HCT116 (cell line): ENCODE measurements at regions not wholly inside any gene's neighbourhood (a gene's known extent, or its start where the extent isn't known, plus 50 kb on each side); places are given as distances from the start of the nearest gene placed in this dataset.

Source experiments
- ATAC-seq: fragments of 200-7000 bp; cut with Tn5 transposase; 2 replicates; pipeline ENCODE4 v1.9.1; 2020; ENCODE audit warnings: mild to moderate bottlenecking, moderate library complexity
- BruUV-seq: library from RNA; stranded (reverse); fragments of 400-500 nt; replicated peaks from 2 replicates; lab custom pipeline; 2021; lab: Mats Ljungman, UMichigan
- CTCF ChIA-PET: fragments of 300-600 bp; sonication (Branson Sonifier 250); formaldehyde crosslinking; loops from one replicate; lab custom pipeline; 2021; ENCODE audit warnings: antibody characterized with exemption; lab: Charles Lee
- POLR2A ChIA-PET: fragments of 300-600, 350-600 bp; sonication (Branson Sonifier 250); formaldehyde crosslinking; loops from one replicate; lab custom pipeline; 2021; ENCODE audit warnings: antibody characterized with exemption; lab: Charles Lee
- RAD21 ChIA-PET, 2 experiments: fragments of 300-600 bp; sonication (Branson Sonifier 250); formaldehyde crosslinking; loops; one replicate each; lab custom pipeline; 2023; ENCODE audit warnings: low total read pairs in 2 of 2; ENCODE audit not compliant: uncharacterized antibody in 2 of 2, unreplicated experiment in 2 of 2, low non-redundant PET in 1 of 2; lab: Charles Lee
- DNase-seq: peaks from one replicate; pipeline ENCODE4 v3.0.0-alpha.2; 2010; ENCODE audit warnings: low read depth, low spot score
- H2AFZ ChIP-seq: fragments of 200-600 bp; shearing (Covaris generic), sonication (generic); 2 replicates; pipeline ENCODE4 v1.6.1; 2017; ENCODE audit warnings: low read depth, mixed run types, mixed read lengths, antibody characterized with exemption, low read length; ENCODE audit not compliant: poor library complexity, severe bottlenecking
- H3K27ac ChIP-seq: 2 replicates; pipeline ENCODE4 v1.5.1; 2012; ENCODE audit warnings: low read depth, low read length
- H3K27me3 ChIP-seq: fragments of 200-600 bp; sonication (generic); 2 replicates; pipeline ENCODE4 v1.6.1; 2016; ENCODE audit warnings: mixed run types, low read length, mixed read lengths; ENCODE audit not compliant: insufficient read depth
- H3K36me3 ChIP-seq, 2 experiments: fragments of 200-500 bp in 1 of 2; fragments of 200-600 bp in 1 of 2; sonication (Bioruptor generic) in 1 of 2; sonication (generic) in 1 of 2; 2 replicates each; pipeline versions ENCODE4 v1.5.1 to v1.6.1; 2014 to 2016; ENCODE audit warnings: low read length in 2 of 2, inconsistent platforms in 1 of 2, mixed read lengths in 1 of 2, mixed run types in 1 of 2; ENCODE audit not compliant: insufficient read depth in 2 of 2, control insufficient read depth in 1 of 2
- H3K4me1 ChIP-seq, 2 experiments: fragments of 200-600 bp in 1 of 2; sonication (generic) in 1 of 2; 2 replicates each; pipeline versions ENCODE4 v1.5.1 to v1.6.1; 2012 to 2017; ENCODE audit warnings: low read length in 2 of 2, inconsistent platforms in 1 of 2, mild to moderate bottlenecking in 1 of 2, mixed read lengths in 1 of 2, mixed run types in 1 of 2, moderate library complexity in 1 of 2; ENCODE audit not compliant: insufficient read depth in 2 of 2, control insufficient read depth in 1 of 2
- H3K4me2 ChIP-seq: fragments of 200-600 bp; sonication (generic); 2 replicates; pipeline ENCODE4 v1.6.1; 2017; ENCODE audit warnings: mixed run types, low read length, mixed read lengths
- H3K4me3 ChIP-seq, 2 experiments: fragments of 200-600 bp in 1 of 2; sonication (generic) in 1 of 2; replicated peaks in 1 of 2; 2 replicates each; pipeline ENCODE4 v1.5.1; 2011 to 2016; ENCODE audit warnings: low read length in 2 of 2, control low read depth in 1 of 2, low read depth in 1 of 2, mild to moderate bottlenecking in 1 of 2, mixed read lengths in 1 of 2, mixed run types in 1 of 2
- H3K79me2 ChIP-seq: fragments of 200-600 bp; sonication (generic); 2 replicates; pipeline ENCODE4 v1.6.1; 2017; ENCODE audit warnings: mild to moderate bottlenecking, mixed run types, low read length, moderate library complexity, mixed read lengths; ENCODE audit not compliant: insufficient read depth
- H3K9ac ChIP-seq: fragments of 200-600 bp; sonication (generic); 2 replicates; pipeline ENCODE4 v1.6.1; 2016; ENCODE audit warnings: low read length, mixed read lengths
- H3K9me2 ChIP-seq: fragments of 200-600 bp; sonication (generic), shearing (Covaris generic); 2 replicates; pipeline ENCODE4 v1.6.1; 2017; ENCODE audit warnings: mixed run types, mild to moderate bottlenecking, moderate library complexity; ENCODE audit not compliant: insufficient read depth
- H3K9me3 ChIP-seq, 2 experiments: fragments of 200-500 bp in 1 of 2; fragments of 200-600 bp in 1 of 2; sonication (Bioruptor generic) in 1 of 2; sonication (generic) in 1 of 2; 2 replicates each; pipeline ENCODE4 v1.6.1; 2014 to 2017; ENCODE audit warnings: low read length in 2 of 2, mixed read lengths in 2 of 2, inconsistent platforms in 1 of 2, low read depth in 1 of 2, mild to moderate bottlenecking in 1 of 2, mixed run types in 1 of 2, moderate library complexity in 1 of 2; ENCODE audit not compliant: control insufficient read depth in 1 of 2, insufficient read depth in 1 of 2
- H4K20me1 ChIP-seq: fragments of 200-600 bp; sonication (generic), shearing (Covaris generic); 2 replicates; pipeline ENCODE4 v1.6.1; 2017; ENCODE audit warnings: mixed run types, mild to moderate bottlenecking, moderate library complexity; ENCODE audit not compliant: insufficient read depth
- CBX3 ChIP-seq: IDR thresholded peaks from 2 replicates; pipeline ENCODE4 v1.6.1; 2012; ENCODE audit warnings: low read depth
- CEBPB ChIP-seq: IDR thresholded peaks from 2 replicates; pipeline ENCODE4 v1.6.1; 2012; ENCODE audit warnings: low read depth
- EGR1 ChIP-seq: IDR thresholded peaks from 2 replicates; pipeline ENCODE4 v1.6.1; 2012; ENCODE audit warnings: low read depth
- ELF1 ChIP-seq: IDR thresholded peaks from 2 replicates; pipeline ENCODE4 v1.6.1; 2012; ENCODE audit warnings: low read depth, borderline replicate concordance
- EZH2 ChIP-seq: fragments of 200-600 bp; sonication (generic); IDR thresholded peaks from 2 replicates; pipeline ENCODE4 v1.6.1; 2017; ENCODE audit warnings: antibody characterized with exemption, mixed run types
- EZH2phosphoT487 ChIP-seq: fragments of 200-600 bp; IDR thresholded peaks from 2 replicates; pipeline ENCODE4 v1.6.1; 2018; ENCODE audit warnings: antibody characterized with exemption, borderline replicate concordance
- JUND ChIP-seq: IDR thresholded peaks from 2 replicates; pipeline ENCODE4 v1.6.1; 2012
- POLR2A ChIP-seq: IDR thresholded peaks from 2 replicates; pipeline ENCODE4 v1.7.0; 2011; ENCODE audit warnings: borderline replicate concordance; ENCODE audit not compliant: insufficient read depth, insufficient read length; ENCODE audit errors: extremely low read depth
- POLR2AphosphoS5 ChIP-seq: IDR thresholded peaks from 2 replicates; pipeline ENCODE4 v1.6.1; 2011; ENCODE audit warnings: mild to moderate bottlenecking, low read depth, low read length, moderate library complexity
- RAD21 ChIP-seq: IDR thresholded peaks from 2 replicates; pipeline ENCODE4 v1.6.1; 2012; ENCODE audit warnings: low read depth, mild to moderate bottlenecking
- SP1 ChIP-seq: IDR thresholded peaks from 2 replicates; pipeline ENCODE4 v1.6.1; 2012; ENCODE audit warnings: low read depth
- intact Hi-C: fragments of 100-400 bp; cut with micrococcal nuclease; formaldehyde crosslinking; loops from 2 replicates; pipeline ENCODE4 v1.10.0; 2022
- TF ChIP-seq, protein P1 (sequence below): IDR thresholded peaks from 2 replicates; pipeline ENCODE4 v1.6.1; 2012
- TF ChIP-seq, protein P2 (sequence below): IDR thresholded peaks from 2 replicates; pipeline ENCODE4 v1.6.1; 2011; ENCODE audit warnings: mild to moderate bottlenecking, low read length, moderate library complexity; ENCODE audit not compliant: insufficient replicate concordance; ENCODE audit errors: extremely low read depth
- TF ChIP-seq, protein P3 (sequence below): IDR thresholded peaks from 2 replicates; pipeline ENCODE4 v1.6.1; 2012
- TF ChIP-seq, protein P4 (sequence below), 3 experiments: fragments of 200-600 bp in 1 of 3; sonication (generic) in 1 of 3; IDR thresholded peaks in 2 of 3; conservative IDR thresholded peaks in 1 of 3; 2 replicates each; pipeline ENCODE4 v1.5.1; 2012 to 2017; ENCODE audit warnings: low read depth in 2 of 3, low read length in 2 of 3, antibody characterized with exemption in 1 of 3, borderline replicate concordance in 1 of 3, control low read depth in 1 of 3, mild to moderate bottlenecking in 1 of 3, mixed read lengths in 1 of 3, mixed run types in 1 of 3, moderate library complexity in 1 of 3; ENCODE audit not compliant: insufficient read depth in 1 of 3
- TF ChIP-seq, protein P5 (sequence below): IDR thresholded peaks from 2 replicates; pipeline ENCODE4 v1.6.1; 2012; ENCODE audit warnings: low read depth

DNA sequence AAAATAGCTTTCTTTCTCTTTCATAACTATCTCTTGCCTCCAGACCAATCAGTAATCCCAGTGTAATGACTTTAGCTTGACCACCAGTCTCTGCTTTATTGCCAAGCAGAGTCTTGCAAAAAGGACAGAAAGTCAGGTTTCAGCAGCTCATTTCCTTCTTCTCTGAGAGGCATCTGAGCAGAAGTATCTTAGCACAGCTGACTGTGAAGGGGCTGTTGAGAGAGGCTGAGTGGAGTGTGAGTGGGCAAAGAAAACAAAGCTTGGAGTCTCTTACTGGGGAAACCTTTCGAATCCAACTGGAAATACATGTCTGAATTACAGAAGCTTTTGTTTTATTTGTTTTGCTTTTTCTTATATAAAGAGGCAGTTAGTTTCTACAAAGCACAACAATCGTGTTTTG is 170.3 kb upstream of the IGFBP7 start:
- no peak for DNase-seq
- no peak overlapping the region for H3K4me3 ChIP-seq
- RAD21 ChIA-PET, result no interaction called here
- TF ChIP-seq CBX3 (no peak), POLR2AphosphoS5 (no peak), ELF1 (no peak), POLR2A (no peak), EZH2phosphoT487 (no peak), JUND (no peak), EZH2 (no peak), RAD21 (no peak), CEBPB (no peak), SP1 (no peak), EGR1 (no peak)
- TF ChIP-seq, protein P1, sequence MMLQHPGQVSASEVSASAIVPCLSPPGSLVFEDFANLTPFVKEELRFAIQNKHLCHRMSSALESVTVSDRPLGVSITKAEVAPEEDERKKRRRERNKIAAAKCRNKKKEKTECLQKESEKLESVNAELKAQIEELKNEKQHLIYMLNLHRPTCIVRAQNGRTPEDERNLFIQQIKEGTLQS, result no peak
- TF ChIP-seq, protein P2, sequence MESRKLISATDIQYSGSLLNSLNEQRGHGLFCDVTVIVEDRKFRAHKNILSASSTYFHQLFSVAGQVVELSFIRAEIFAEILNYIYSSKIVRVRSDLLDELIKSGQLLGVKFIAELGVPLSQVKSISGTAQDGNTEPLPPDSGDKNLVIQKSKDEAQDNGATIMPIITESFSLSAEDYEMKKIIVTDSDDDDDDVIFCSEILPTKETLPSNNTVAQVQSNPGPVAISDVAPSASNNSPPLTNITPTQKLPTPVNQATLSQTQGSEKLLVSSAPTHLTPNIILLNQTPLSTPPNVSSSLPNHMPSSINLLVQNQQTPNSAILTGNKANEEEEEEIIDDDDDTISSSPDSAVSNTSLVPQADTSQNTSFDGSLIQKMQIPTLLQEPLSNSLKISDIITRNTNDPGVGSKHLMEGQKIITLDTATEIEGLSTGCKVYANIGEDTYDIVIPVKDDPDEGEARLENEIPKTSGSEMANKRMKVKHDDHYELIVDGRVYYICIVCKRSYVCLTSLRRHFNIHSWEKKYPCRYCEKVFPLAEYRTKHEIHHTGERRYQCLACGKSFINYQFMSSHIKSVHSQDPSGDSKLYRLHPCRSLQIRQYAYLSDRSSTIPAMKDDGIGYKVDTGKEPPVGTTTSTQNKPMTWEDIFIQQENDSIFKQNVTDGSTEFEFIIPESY, result no peak
- TF ChIP-seq, protein P3, sequence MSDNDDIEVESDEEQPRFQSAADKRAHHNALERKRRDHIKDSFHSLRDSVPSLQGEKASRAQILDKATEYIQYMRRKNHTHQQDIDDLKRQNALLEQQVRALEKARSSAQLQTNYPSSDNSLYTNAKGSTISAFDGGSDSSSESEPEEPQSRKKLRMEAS, result no peak
- TF ChIP-seq, protein P4, sequence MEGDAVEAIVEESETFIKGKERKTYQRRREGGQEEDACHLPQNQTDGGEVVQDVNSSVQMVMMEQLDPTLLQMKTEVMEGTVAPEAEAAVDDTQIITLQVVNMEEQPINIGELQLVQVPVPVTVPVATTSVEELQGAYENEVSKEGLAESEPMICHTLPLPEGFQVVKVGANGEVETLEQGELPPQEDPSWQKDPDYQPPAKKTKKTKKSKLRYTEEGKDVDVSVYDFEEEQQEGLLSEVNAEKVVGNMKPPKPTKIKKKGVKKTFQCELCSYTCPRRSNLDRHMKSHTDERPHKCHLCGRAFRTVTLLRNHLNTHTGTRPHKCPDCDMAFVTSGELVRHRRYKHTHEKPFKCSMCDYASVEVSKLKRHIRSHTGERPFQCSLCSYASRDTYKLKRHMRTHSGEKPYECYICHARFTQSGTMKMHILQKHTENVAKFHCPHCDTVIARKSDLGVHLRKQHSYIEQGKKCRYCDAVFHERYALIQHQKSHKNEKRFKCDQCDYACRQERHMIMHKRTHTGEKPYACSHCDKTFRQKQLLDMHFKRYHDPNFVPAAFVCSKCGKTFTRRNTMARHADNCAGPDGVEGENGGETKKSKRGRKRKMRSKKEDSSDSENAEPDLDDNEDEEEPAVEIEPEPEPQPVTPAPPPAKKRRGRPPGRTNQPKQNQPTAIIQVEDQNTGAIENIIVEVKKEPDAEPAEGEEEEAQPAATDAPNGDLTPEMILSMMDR (IDR thresholded peaks at IDR 0.05 in 2 of 3, conservative IDR thresholded peaks at IDR 0.05 in 1 of 3; ENCODE audit: borderline replicate concordance in 1 of 3, insufficient read depth in 1 of 3, low read depth in 2 of 3, low read length in 2 of 3), result no peak
- TF ChIP-seq, protein P5, sequence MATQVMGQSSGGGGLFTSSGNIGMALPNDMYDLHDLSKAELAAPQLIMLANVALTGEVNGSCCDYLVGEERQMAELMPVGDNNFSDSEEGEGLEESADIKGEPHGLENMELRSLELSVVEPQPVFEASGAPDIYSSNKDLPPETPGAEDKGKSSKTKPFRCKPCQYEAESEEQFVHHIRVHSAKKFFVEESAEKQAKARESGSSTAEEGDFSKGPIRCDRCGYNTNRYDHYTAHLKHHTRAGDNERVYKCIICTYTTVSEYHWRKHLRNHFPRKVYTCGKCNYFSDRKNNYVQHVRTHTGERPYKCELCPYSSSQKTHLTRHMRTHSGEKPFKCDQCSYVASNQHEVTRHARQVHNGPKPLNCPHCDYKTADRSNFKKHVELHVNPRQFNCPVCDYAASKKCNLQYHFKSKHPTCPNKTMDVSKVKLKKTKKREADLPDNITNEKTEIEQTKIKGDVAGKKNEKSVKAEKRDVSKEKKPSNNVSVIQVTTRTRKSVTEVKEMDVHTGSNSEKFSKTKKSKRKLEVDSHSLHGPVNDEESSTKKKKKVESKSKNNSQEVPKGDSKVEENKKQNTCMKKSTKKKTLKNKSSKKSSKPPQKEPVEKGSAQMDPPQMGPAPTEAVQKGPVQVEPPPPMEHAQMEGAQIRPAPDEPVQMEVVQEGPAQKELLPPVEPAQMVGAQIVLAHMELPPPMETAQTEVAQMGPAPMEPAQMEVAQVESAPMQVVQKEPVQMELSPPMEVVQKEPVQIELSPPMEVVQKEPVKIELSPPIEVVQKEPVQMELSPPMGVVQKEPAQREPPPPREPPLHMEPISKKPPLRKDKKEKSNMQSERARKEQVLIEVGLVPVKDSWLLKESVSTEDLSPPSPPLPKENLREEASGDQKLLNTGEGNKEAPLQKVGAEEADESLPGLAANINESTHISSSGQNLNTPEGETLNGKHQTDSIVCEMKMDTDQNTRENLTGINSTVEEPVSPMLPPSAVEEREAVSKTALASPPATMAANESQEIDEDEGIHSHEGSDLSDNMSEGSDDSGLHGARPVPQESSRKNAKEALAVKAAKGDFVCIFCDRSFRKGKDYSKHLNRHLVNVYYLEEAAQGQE, result no peak
- TF ChIP-seq, all 23 proteins: peak for 0
- Histone ChIP-seq H3K27me3 (peaks cover 13% of the 10 kb centered on the region; the same call in 1 of the 2 replicates), H3K9me2 (no peaks in the 10 kb centered on the region), H2AFZ (no peak overlapping the region), H3K36me3 (no peaks in the 10 kb centered on the region), H3K27ac (no peak overlapping the region), H3K9me3 (no peaks in the 10 kb centered on the region), H3K79me2 (no peaks in the 10 kb centered on the region), H3K9ac (no peak overlapping the region), H4K20me1 (no peaks in the 10 kb centered on the region), H3K4me2 (no peak overlapping the region), H3K4me1 (no peaks in the 10 kb centered on the region)
- intact Hi-C loops, result no loop called here
- ATAC-seq, result no peak
- POLR2A ChIA-PET, result no interaction called here
- no TSS peak for BruUV-seq
- CTCF ChIA-PET, result no interaction called here
